Lower leg skin (tissue), 3 donors: ENCODE measurements at regions not wholly inside any gene's neighbourhood (a gene's known extent, or its start where the extent isn't known, plus 50 kb on each side); places are given as distances from the start of the nearest gene placed in this dataset.

ENCODE experiments used
- CTCF ChIP-seq, 3 donors: fragments of 450-650 bp; IDR thresholded peaks; one replicate each; pipeline ENCODE4 v1.5.1; 2016; ENCODE audit warnings: antibody characterized with exemption in 3 of 3, mild to moderate bottlenecking in 3 of 3, moderate library complexity in 2 of 3
- POLR2A ChIP-seq, 2 donors: fragments of 450-650 bp; IDR thresholded peaks; one replicate each; pipeline ENCODE4 v1.6.1; 2016 to 2017; ENCODE audit warnings: antibody characterized with exemption in 2 of 2, mild to moderate bottlenecking in 1 of 2, moderate library complexity in 1 of 2

- no peak for TF ChIP-seq POLR2A (IDR thresholded peaks at IDR 0.05)
- no peak for TF ChIP-seq CTCF (IDR thresholded peaks at IDR 0.05)
Measured at GRCh38 chr2:228410061-228410460, 228.6 kb upstream of the SPHKAP start.
